ENCODE measurements at regions not wholly inside any gene's neighbourhood (a gene's known extent, or its start where the extent isn't known, plus 50 kb on each side); places are given as distances from the start of the nearest gene placed in this dataset.

GRCh38 chr1:72705921-72706320 lies 423.6 kb upstream of the NEGR1 start:
- Histone ChIP-seq H3K36me3 (replicated peaks in 1 of 2; ENCODE audit: control extremely low read depth in 1 of 2, control insufficient read depth in 1 of 2, extremely low read depth in 1 of 2, insufficient read depth in 2 of 2, low read length in 1 of 2) (no peaks in the 10 kb centered on the region), H2AFZ (ENCODE audit: insufficient read depth, low read depth, low read length, poor library complexity, severe bottlenecking) (no peak overlapping the region), H3K9me3 (ENCODE audit: control extremely low read depth in 1 of 3, control insufficient read depth in 2 of 3, insufficient read depth in 1 of 3, low read length in 2 of 3) (no peaks in the 10 kb centered on the region), H3K4me3 (ENCODE audit: control extremely low read depth in 1 of 5, extremely low read depth in 1 of 5, insufficient read depth in 1 of 5, low read depth in 2 of 5, low read length in 4 of 5) (no peak overlapping the region), H3K4me2 (replicated peaks; ENCODE audit: low read depth, low read length, poor library complexity, severe bottlenecking) (no peak overlapping the region), H4K20me1 (ENCODE audit: control insufficient read depth, insufficient read depth, low read length, poor library complexity, severe bottlenecking) (no peaks in the 10 kb centered on the region), H3K27me3 (replicated peaks in 1 of 4; ENCODE audit: control extremely low read depth in 1 of 4, control insufficient read depth in 3 of 4, insufficient read depth in 4 of 4, low read length in 3 of 4) (no peaks in the 10 kb centered on the region), H3K79me2 (ENCODE audit: control insufficient read depth, insufficient read depth, low read length) (no peaks in the 10 kb centered on the region), H3K4me1 (ENCODE audit: control insufficient read depth in 2 of 2, insufficient read depth in 2 of 2, low read length in 2 of 2) (no peaks in the 10 kb centered on the region), H3K27ac (ENCODE audit: low read length in 2 of 2) (no peak overlapping the region), H3K9ac (ENCODE audit: low read length) (no peak overlapping the region)
- Mint-ChIP-seq H3K27me3 (no peaks in the 10 kb centered on the region), H3K4me1 (no peaks in the 10 kb centered on the region), H3K9me3 (ENCODE audit: insufficient read depth) (no peaks in the 10 kb centered on the region), H3K27ac (no peak overlapping the region), H3K4me3 (no peak overlapping the region)
- TF ChIP-seq EZH2 (IDR thresholded peaks at IDR 0.05; ENCODE audit: borderline replicate concordance, insufficient read depth, low read depth, low read length, poor library complexity, severe bottlenecking) = no peak
- TF ChIP-seq, protein P1, sequence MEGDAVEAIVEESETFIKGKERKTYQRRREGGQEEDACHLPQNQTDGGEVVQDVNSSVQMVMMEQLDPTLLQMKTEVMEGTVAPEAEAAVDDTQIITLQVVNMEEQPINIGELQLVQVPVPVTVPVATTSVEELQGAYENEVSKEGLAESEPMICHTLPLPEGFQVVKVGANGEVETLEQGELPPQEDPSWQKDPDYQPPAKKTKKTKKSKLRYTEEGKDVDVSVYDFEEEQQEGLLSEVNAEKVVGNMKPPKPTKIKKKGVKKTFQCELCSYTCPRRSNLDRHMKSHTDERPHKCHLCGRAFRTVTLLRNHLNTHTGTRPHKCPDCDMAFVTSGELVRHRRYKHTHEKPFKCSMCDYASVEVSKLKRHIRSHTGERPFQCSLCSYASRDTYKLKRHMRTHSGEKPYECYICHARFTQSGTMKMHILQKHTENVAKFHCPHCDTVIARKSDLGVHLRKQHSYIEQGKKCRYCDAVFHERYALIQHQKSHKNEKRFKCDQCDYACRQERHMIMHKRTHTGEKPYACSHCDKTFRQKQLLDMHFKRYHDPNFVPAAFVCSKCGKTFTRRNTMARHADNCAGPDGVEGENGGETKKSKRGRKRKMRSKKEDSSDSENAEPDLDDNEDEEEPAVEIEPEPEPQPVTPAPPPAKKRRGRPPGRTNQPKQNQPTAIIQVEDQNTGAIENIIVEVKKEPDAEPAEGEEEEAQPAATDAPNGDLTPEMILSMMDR (IDR thresholded peaks at IDR 0.05) = no peak
- CTCF ChIA-PET = no interaction called here
- DNase-seq (no peak), ATAC-seq (ENCODE audit: low read depth) (no peak)
- 80% methylated on average over 1 of the region's 5 CpGs for WGBS (ENCODE audit: insufficient coverage)
- POLR2A ChIA-PET = no interaction called here
- intact Hi-C loops (cut with micrococcal nuclease) = no loop called here

GRCh38 chr1:72704841-72705477 lies 422.6 kb upstream of the NEGR1 start:
- no peaks in the 10 kb centered on the region for H3K27me3 ChIP-seq (replicated peaks in 1 of 4; ENCODE audit: control extremely low read depth in 1 of 4, control insufficient read depth in 3 of 4, insufficient read depth in 4 of 4, low read length in 3 of 4)
- Mint-ChIP-seq H3K4me1 (no peaks in the 10 kb centered on the region), H3K27ac (no peak overlapping the region), H3K27me3 (no peaks in the 10 kb centered on the region), H3K4me3 (no peak overlapping the region), H3K9me3 (ENCODE audit: insufficient read depth) (no peaks in the 10 kb centered on the region)
- no peaks in the 10 kb centered on the region for H3K9me3 ChIP-seq (ENCODE audit: control extremely low read depth in 1 of 3, control insufficient read depth in 2 of 3, insufficient read depth in 1 of 3, low read length in 2 of 3)
- DNase-seq = no peak
- no peak overlapping the region for H3K4me2 ChIP-seq (replicated peaks; ENCODE audit: low read depth, low read length, poor library complexity, severe bottlenecking)
- ATAC-seq (ENCODE audit: low read depth) = no peak
- WGBS (ENCODE audit: insufficient coverage) = no CpG with 5 or more reads among the region's 3 CpGs
- ChIA-PET CTCF (no interaction called here), POLR2A (no interaction called here)
- no peak overlapping the region for H2AFZ ChIP-seq (ENCODE audit: insufficient read depth, low read depth, low read length, poor library complexity, severe bottlenecking)
- no peak overlapping the region for H3K27ac ChIP-seq (ENCODE audit: low read length in 2 of 2)
- H3K4me3 ChIP-seq (ENCODE audit: control extremely low read depth in 1 of 5, extremely low read depth in 1 of 5, insufficient read depth in 1 of 5, low read depth in 2 of 5, low read length in 4 of 5) = no peak overlapping the region
- TF ChIP-seq, protein P1 (IDR thresholded peaks at IDR 0.05) = no peak
- no peak for TF ChIP-seq EZH2 (IDR thresholded peaks at IDR 0.05; ENCODE audit: borderline replicate concordance, insufficient read depth, low read depth, low read length, poor library complexity, severe bottlenecking)
- intact Hi-C loops (cut with micrococcal nuclease) = no loop called here
- no peaks in the 10 kb centered on the region for H4K20me1 ChIP-seq (ENCODE audit: control insufficient read depth, insufficient read depth, low read length, poor library complexity, severe bottlenecking)
- no peaks in the 10 kb centered on the region for H3K36me3 ChIP-seq (replicated peaks in 1 of 2; ENCODE audit: control extremely low read depth in 1 of 2, control insufficient read depth in 1 of 2, extremely low read depth in 1 of 2, insufficient read depth in 2 of 2, low read length in 1 of 2)
- H3K4me1 ChIP-seq (ENCODE audit: control insufficient read depth in 2 of 2, insufficient read depth in 2 of 2, low read length in 2 of 2) = no peaks in the 10 kb centered on the region
- H3K79me2 ChIP-seq (ENCODE audit: control insufficient read depth, insufficient read depth, low read length) = no peaks in the 10 kb centered on the region
- no peak overlapping the region for H3K9ac ChIP-seq (ENCODE audit: low read length)

All from B cell (primary cell).